ENCODE measurements at regions not wholly inside any gene's neighbourhood (a gene's known extent, or its start where the extent isn't known, plus 50 kb on each side); places are given as distances from the start of the nearest gene placed in this dataset.

DNA sequence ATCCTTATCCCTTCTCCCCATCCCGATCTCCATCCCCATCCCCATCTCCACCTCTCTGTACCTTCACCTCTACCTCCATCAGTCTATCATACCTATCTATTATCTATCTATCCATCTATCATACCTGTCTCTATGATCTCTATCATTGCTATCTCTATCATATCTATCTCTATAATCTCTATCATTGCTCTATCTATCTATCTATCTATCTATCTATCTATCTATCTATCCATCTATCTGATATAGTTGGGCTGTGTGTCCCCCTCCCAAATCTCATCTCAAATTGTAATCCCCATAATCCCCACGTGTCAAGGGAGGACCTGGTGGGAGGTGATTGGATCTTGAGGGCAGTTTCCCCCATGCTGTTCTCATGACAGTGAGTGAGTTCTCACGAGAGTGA lies 97.9 kb upstream of the PAXBP1 start:
- TF ChIP-seq, protein P1, sequence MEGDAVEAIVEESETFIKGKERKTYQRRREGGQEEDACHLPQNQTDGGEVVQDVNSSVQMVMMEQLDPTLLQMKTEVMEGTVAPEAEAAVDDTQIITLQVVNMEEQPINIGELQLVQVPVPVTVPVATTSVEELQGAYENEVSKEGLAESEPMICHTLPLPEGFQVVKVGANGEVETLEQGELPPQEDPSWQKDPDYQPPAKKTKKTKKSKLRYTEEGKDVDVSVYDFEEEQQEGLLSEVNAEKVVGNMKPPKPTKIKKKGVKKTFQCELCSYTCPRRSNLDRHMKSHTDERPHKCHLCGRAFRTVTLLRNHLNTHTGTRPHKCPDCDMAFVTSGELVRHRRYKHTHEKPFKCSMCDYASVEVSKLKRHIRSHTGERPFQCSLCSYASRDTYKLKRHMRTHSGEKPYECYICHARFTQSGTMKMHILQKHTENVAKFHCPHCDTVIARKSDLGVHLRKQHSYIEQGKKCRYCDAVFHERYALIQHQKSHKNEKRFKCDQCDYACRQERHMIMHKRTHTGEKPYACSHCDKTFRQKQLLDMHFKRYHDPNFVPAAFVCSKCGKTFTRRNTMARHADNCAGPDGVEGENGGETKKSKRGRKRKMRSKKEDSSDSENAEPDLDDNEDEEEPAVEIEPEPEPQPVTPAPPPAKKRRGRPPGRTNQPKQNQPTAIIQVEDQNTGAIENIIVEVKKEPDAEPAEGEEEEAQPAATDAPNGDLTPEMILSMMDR (IDR thresholded peaks at IDR 0.05; ENCODE audit: low read length): no peak
- no peak for TF ChIP-seq EZH2 (IDR thresholded peaks at IDR 0.05; ENCODE audit: borderline replicate concordance, low read length)

Data from OCI-LY1 (cell line).